ENCODE measurements at regions not wholly inside any gene's neighbourhood (a gene's known extent, or its start where the extent isn't known, plus 50 kb on each side); places are given as distances from the start of the nearest gene placed in this dataset.

- no peak overlapping the region for H3K27ac Mint-ChIP-seq
- DNase-seq (no peak), ATAC-seq (ENCODE audit: low read depth) (no peak)
- TF ChIP-seq CTCF (IDR thresholded peaks at IDR 0.05) = no peak
- no peak overlapping the region for H3K4me3 Mint-ChIP-seq
- H3K27me3 Mint-ChIP-seq = no peaks in the 10 kb centered on the region
- H3K9me3 Mint-ChIP-seq = peaks cover 6% of the 10 kb centered on the region
- no peaks in the 10 kb centered on the region for H3K4me1 Mint-ChIP-seq
- ChIA-PET POLR2A (no interaction called here), CTCF (interaction anchor here (1.1 kb wide), 1 partner anchor 10 kb away, joined by 3 read pairs; no protein-coding TSS in a partner anchor)
- intact Hi-C loops (cut with micrococcal nuclease) = no loop called here
- no peaks in the 10 kb centered on the region for H3K36me3 Mint-ChIP-seq (ENCODE audit: low read depth)
These were observed 291.6 kb downstream of the CLIC5 start for GRCh38 chr6:45724027-45724426.

GRCh38 chr6:45722876-45723275 lies 292.8 kb downstream of the CLIC5 start:
- DNase-seq (no peak), ATAC-seq (ENCODE audit: low read depth) (no peak)
- TF ChIP-seq CTCF (IDR thresholded peaks at IDR 0.05) = no peak
- Mint-ChIP-seq H3K36me3 (ENCODE audit: low read depth) (no peaks in the 10 kb centered on the region), H3K9me3 (peaks cover 6% of the 10 kb centered on the region), H3K27ac (no peak overlapping the region), H3K27me3 (no peaks in the 10 kb centered on the region), H3K4me3 (no peak overlapping the region), H3K4me1 (no peaks in the 10 kb centered on the region)
- ChIA-PET CTCF (interaction anchor here (1.1 kb wide), 1 partner anchor 8 kb away, joined by 3 read pairs; no protein-coding TSS in a partner anchor), POLR2A (no interaction called here)
- intact Hi-C loops (cut with micrococcal nuclease) = no loop called here

GRCh38 chr6:45721665-45722064 lies 294.0 kb downstream of the CLIC5 start:
- no peak overlapping the region for H3K4me3 Mint-ChIP-seq
- no peaks in the 10 kb centered on the region for H3K36me3 Mint-ChIP-seq (ENCODE audit: low read depth)
- ChIA-PET CTCF (no interaction called here), POLR2A (no interaction called here)
- H3K27me3 Mint-ChIP-seq = no peaks in the 10 kb centered on the region
- H3K4me1 Mint-ChIP-seq = no peaks in the 10 kb centered on the region
- ATAC-seq (ENCODE audit: low read depth) (no peak), DNase-seq (no peak)
- H3K27ac Mint-ChIP-seq = no peak overlapping the region
- intact Hi-C loops (cut with micrococcal nuclease) = no loop called here
- no peak for TF ChIP-seq CTCF (IDR thresholded peaks at IDR 0.05)
- H3K9me3 Mint-ChIP-seq = peaks cover 6% of the 10 kb centered on the region

GRCh38 chr6:45718871-45719270 lies 296.8 kb downstream of the CLIC5 start:
- DNase-seq = no peak
- Mint-ChIP-seq H3K9me3 (peaks cover 6% of the 10 kb centered on the region), H3K4me3 (no peak overlapping the region), H3K27ac (no peak overlapping the region), H3K27me3 (no peaks in the 10 kb centered on the region), H3K36me3 (ENCODE audit: low read depth) (no peaks in the 10 kb centered on the region), H3K4me1 (peaks cover 12% of the 10 kb centered on the region)
- ATAC-seq (ENCODE audit: low read depth) = no peak
- CTCF ChIA-PET = no interaction called here
- intact Hi-C loops (cut with micrococcal nuclease) = loop anchor here (10.0 kb wide), 1 partner anchor 124 kb away; no protein-coding TSS in a partner anchor
- TF ChIP-seq CTCF (IDR thresholded peaks at IDR 0.05) = no peak
- POLR2A ChIA-PET = no interaction called here

DNA sequence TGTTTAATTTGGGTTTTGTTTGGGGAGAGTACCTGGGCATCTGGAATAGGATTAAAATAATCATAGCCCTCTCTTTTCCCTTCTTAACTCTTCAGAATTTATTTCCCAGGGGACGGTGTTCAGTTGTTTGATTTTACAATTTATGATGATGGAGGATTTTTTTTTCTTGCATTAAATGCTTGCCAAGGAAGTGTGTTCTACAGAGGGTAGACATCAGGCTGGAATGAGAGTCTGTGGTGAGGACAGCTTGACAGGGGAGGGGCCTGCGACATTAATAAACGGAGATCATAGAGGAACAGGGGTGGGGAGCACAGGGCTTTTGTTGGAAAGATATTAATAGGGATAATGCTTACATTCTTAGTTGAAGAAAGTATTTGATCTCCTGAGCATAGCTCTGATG lies 297.5 kb downstream of the CLIC5 start:
- H3K27me3 Mint-ChIP-seq = no peaks in the 10 kb centered on the region
- no peak for TF ChIP-seq CTCF (IDR thresholded peaks at IDR 0.05)
- ChIA-PET CTCF (no interaction called here), POLR2A (no interaction called here)
- H3K36me3 Mint-ChIP-seq (ENCODE audit: low read depth) = no peaks in the 10 kb centered on the region
- intact Hi-C loops (cut with micrococcal nuclease) = loop anchor here (10.0 kb wide), 1 partner anchor 123 kb away; no protein-coding TSS in a partner anchor
- peaks cover 12% of the 10 kb centered on the region for H3K4me1 Mint-ChIP-seq
- DNase-seq = no peak
- peaks cover 5% of the 10 kb centered on the region for H3K9me3 Mint-ChIP-seq
- no peak overlapping the region for H3K4me3 Mint-ChIP-seq
- no peak for ATAC-seq (ENCODE audit: low read depth)
- no peak overlapping the region for H3K27ac Mint-ChIP-seq

Measured in activated B cell treated with CpG ODN at 0.5 μM for 24 hours (primary cell).